ENCODE measurements at regions not wholly inside any gene's neighbourhood (a gene's known extent, or its start where the extent isn't known, plus 50 kb on each side); places are given as distances from the start of the nearest gene placed in this dataset.

DNA sequence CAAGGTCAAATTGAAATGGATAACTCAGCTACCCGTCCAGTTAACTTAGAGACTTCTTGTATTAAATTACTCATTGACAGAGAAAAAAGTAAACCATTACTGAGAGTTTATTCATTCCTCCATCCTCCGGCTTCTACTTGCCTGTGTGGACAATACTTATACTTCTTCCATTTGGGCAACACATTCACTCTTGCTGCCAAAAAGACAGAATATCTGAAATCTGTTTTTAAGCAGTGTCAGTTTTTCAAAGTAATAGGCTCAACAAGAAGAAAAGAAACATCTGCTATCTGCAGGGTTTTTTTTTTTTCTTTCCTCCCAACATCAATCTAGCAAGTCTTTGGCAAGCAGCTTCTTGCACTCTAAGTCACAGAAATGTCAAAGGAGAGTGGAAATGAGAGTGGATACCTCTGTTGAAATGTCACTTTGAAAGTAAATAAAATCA, 1142.8 kb downstream of the PCDH9 start:
- no peak for ATAC-seq
- TF ChIP-seq TOX (CRISPR knock-in tag; IDR thresholded peaks at IDR 0.05; ENCODE audit: borderline replicate concordance) (no peak), ISL1 (CRISPR knock-in tag; IDR thresholded peaks at IDR 0.05) (no peak), ZFP30 (CRISPR knock-in tag; IDR thresholded peaks at IDR 0.05) (no peak), ZNF70 (CRISPR knock-in tag; IDR thresholded peaks at IDR 0.05) (no peak), CSRNP3 (CRISPR knock-in tag; IDR thresholded peaks at IDR 0.05) (no peak), ARNTL (CRISPR knock-in tag; IDR thresholded peaks at IDR 0.05; ENCODE audit: borderline replicate concordance, low read depth) (no peak), RARB (CRISPR knock-in tag; IDR thresholded peaks at IDR 0.05) (no peak), CSDC2 (CRISPR knock-in tag; IDR thresholded peaks at IDR 0.05) (no peak), ZFP3 (CRISPR knock-in tag; IDR thresholded peaks at IDR 0.05) (no peak), ESRRG (CRISPR knock-in tag; IDR thresholded peaks at IDR 0.05) (no peak), PPARA (CRISPR knock-in tag; IDR thresholded peaks at IDR 0.05; ENCODE audit: borderline replicate concordance) (no peak), SNAI2 (CRISPR knock-in tag; IDR thresholded peaks at IDR 0.05) (no peak), ZNF8 (CRISPR knock-in tag; IDR thresholded peaks at IDR 0.05) (no peak)
- TF ChIP-seq, protein P1, sequence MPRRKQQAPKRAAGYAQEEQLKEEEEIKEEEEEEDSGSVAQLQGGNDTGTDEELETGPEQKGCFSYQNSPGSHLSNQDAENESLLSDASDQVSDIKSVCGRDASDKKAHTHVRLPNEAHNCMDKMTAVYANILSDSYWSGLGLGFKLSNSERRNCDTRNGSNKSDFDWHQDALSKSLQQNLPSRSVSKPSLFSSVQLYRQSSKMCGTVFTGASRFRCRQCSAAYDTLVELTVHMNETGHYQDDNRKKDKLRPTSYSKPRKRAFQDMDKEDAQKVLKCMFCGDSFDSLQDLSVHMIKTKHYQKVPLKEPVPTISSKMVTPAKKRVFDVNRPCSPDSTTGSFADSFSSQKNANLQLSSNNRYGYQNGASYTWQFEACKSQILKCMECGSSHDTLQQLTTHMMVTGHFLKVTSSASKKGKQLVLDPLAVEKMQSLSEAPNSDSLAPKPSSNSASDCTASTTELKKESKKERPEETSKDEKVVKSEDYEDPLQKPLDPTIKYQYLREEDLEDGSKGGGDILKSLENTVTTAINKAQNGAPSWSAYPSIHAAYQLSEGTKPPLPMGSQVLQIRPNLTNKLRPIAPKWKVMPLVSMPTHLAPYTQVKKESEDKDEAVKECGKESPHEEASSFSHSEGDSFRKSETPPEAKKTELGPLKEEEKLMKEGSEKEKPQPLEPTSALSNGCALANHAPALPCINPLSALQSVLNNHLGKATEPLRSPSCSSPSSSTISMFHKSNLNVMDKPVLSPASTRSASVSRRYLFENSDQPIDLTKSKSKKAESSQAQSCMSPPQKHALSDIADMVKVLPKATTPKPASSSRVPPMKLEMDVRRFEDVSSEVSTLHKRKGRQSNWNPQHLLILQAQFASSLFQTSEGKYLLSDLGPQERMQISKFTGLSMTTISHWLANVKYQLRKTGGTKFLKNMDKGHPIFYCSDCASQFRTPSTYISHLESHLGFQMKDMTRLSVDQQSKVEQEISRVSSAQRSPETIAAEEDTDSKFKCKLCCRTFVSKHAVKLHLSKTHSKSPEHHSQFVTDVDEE (CRISPR knock-in tag; IDR thresholded peaks at IDR 0.05): no peak
- TF ChIP-seq, protein P2, sequence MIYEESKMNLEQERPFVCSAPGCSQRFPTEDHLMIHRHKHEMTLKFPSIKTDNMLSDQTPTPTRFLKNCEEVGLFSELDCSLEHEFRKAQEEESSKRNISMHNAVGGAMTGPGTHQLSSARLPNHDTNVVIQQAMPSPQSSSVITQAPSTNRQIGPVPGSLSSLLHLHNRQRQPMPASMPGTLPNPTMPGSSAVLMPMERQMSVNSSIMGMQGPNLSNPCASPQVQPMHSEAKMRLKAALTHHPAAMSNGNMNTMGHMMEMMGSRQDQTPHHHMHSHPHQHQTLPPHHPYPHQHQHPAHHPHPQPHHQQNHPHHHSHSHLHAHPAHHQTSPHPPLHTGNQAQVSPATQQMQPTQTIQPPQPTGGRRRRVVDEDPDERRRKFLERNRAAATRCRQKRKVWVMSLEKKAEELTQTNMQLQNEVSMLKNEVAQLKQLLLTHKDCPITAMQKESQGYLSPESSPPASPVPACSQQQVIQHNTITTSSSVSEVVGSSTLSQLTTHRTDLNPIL (CRISPR knock-in tag; IDR thresholded peaks at IDR 0.05; ENCODE audit: low read depth): no peak

DNA sequence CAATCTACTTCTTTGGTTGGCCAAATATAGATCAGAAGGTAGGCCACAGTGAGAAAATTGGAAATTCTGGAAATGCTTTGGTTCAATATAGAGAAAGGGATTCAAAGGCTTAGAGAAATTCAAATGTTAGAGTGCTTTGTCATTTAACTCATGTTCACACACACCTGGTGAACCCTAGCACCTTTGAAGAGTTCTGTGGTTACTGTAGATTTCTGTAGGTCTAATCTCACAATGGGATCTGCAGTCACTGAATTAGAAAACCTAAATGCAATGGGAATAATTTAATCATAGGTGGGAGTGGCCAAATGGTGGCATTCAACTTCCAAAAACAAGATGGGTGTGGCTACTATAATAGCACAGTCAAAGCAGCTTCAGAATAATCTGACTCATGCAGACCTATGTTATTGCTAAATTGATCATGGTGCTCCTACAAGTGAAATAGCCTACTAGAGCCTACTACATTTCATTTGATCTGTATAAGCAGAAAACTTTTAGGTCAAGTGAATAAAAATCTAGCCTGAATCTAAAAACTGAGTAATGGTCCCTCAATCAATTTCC, 1152.9 kb downstream of the PCDH9 start:
- ATAC-seq: no peak
- no peak for TF ChIP-seq CSDC2 (CRISPR knock-in tag; IDR thresholded peaks at IDR 0.05)
- no peak for TF ChIP-seq PPARA (CRISPR knock-in tag; IDR thresholded peaks at IDR 0.05; ENCODE audit: borderline replicate concordance)
- no peak for TF ChIP-seq ZFP30 (CRISPR knock-in tag; IDR thresholded peaks at IDR 0.05)
- TF ChIP-seq TCF4 (CRISPR knock-in tag; IDR thresholded peaks at IDR 0.05; ENCODE audit: borderline replicate concordance): no peak
- TF ChIP-seq, protein P1 (CRISPR knock-in tag; IDR thresholded peaks at IDR 0.05): no peak
- no peak for TF ChIP-seq RARB (CRISPR knock-in tag; IDR thresholded peaks at IDR 0.05)
- no peak for TF ChIP-seq GLIS3 (CRISPR knock-in tag; IDR thresholded peaks at IDR 0.05)
- TF ChIP-seq ISL1 (CRISPR knock-in tag; IDR thresholded peaks at IDR 0.05): no peak
- TF ChIP-seq SNAI2 (CRISPR knock-in tag; IDR thresholded peaks at IDR 0.05): no peak
- no peak for TF ChIP-seq ZNF565 (CRISPR knock-in tag; conservative IDR thresholded peaks at IDR 0.05; ENCODE audit: low read depth)
- no peak for TF ChIP-seq ZNF70 (CRISPR knock-in tag; IDR thresholded peaks at IDR 0.05)
- TF ChIP-seq, protein P2 (CRISPR knock-in tag; IDR thresholded peaks at IDR 0.05; ENCODE audit: low read depth): no peak
- TF ChIP-seq ZFP3 (CRISPR knock-in tag; IDR thresholded peaks at IDR 0.05): no peak
- TF ChIP-seq, protein P3, sequence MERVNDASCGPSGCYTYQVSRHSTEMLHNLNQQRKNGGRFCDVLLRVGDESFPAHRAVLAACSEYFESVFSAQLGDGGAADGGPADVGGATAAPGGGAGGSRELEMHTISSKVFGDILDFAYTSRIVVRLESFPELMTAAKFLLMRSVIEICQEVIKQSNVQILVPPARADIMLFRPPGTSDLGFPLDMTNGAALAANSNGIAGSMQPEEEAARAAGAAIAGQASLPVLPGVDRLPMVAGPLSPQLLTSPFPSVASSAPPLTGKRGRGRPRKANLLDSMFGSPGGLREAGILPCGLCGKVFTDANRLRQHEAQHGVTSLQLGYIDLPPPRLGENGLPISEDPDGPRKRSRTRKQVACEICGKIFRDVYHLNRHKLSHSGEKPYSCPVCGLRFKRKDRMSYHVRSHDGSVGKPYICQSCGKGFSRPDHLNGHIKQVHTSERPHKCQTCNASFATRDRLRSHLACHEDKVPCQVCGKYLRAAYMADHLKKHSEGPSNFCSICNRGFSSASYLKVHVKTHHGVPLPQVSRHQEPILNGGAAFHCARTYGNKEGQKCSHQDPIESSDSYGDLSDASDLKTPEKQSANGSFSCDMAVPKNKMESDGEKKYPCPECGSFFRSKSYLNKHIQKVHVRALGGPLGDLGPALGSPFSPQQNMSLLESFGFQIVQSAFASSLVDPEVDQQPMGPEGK (CRISPR knock-in tag; IDR thresholded peaks at IDR 0.05; ENCODE audit: borderline replicate concordance): no peak
